Gastrocnemius medialis (tissue), 4 donors: ENCODE measurements at regions not wholly inside any gene's neighbourhood (a gene's known extent, or its start where the extent isn't known, plus 50 kb on each side); places are given as distances from the start of the nearest gene placed in this dataset.
"Not testable (repeated sequence)": the region's sequence is repeated elsewhere in the genome, so short reads cannot be mapped to it uniquely, and the experiment has no call there.

Experiments
- ATAC-seq, 2 donors: fragments of 150-250 bp; one replicate each; pipeline ENCODE4 v1.9.1; 2016
- DNase-seq, 2 donors: peaks; one replicate each; pipeline ENCODE4 v3.0.0-alpha.2; 2019
- H3K27ac ChIP-seq, 4 donors: fragments of 200-600 bp; sonication (generic); 1 replicate in 1 of 4; 2 replicates in 3 of 4; pipeline ENCODE4 v1.5.1; 2016 to 2018; ENCODE audit warnings: mild to moderate bottlenecking in 2 of 4, moderate library complexity in 1 of 4
- H3K27me3 ChIP-seq, 3 donors: fragments of 200-600 bp; sonication (generic) in 2 of 3; 1 replicate in 1 of 3; 2 replicates in 2 of 3; pipeline versions ENCODE4 v1.5.1 to v1.6.0; 2016 to 2019; ENCODE audit warnings: mild to moderate bottlenecking in 1 of 3, moderate library complexity in 1 of 3
- H3K36me3 ChIP-seq, 2 donors: fragments of 200-600 bp; sonication (generic) in 1 of 2; one replicate each; pipeline ENCODE4 v1.5.1; 2017 to 2018
- H3K4me1 ChIP-seq, 2 donors: fragments of 200-600 bp; sonication (generic) in 1 of 2; one replicate each; pipeline ENCODE4 v1.5.1; 2016 to 2017; ENCODE audit warnings: mild to moderate bottlenecking in 2 of 2
- H3K4me3 ChIP-seq, 4 donors: fragments of 200-600 bp; sonication (generic) in 3 of 4; 1 replicate in 1 of 4; 2 replicates in 3 of 4; pipeline ENCODE4 v1.5.1; 2016 to 2019; ENCODE audit warnings: mild to moderate bottlenecking in 2 of 4
- H3K9me3 ChIP-seq, 3 donors: fragments of 200-600 bp; sonication (generic) in 2 of 3; 1 replicate in 1 of 3; 2 replicates in 2 of 3; pipeline ENCODE4 v1.5.1; 2016 to 2019
- POLR2A ChIP-seq, 2 donors: fragments of 450-650 bp; IDR thresholded peaks; one replicate each; pipeline ENCODE4 v1.6.1; 2017; ENCODE audit warnings: antibody characterized with exemption in 2 of 2, mild to moderate bottlenecking in 2 of 2, moderate library complexity in 2 of 2
- in situ Hi-C, 4 donors: fragments of 200-750 bp; cut with MboI; loops; one replicate each; pipeline versions ENCODE4 v1.15.0 to v1.8.0; 2017; ENCODE audit warnings: low sequenced_read_pairs in 4 of 4
- intact Hi-C: fragments of 100-400 bp; cut with DNase I; formaldehyde crosslinking; loops from one replicate; pipeline ENCODE4 v1.15.1; 2023; ENCODE audit warnings: low total_unique reads
- TF ChIP-seq, protein P1 (sequence below), 5 experiments: fragments of 450-650 bp in 3 of 5; fragments of 200-600 bp in 2 of 5; sonication (generic) in 2 of 5; IDR thresholded peaks in 4 of 5; conservative IDR thresholded peaks in 1 of 5; 1 replicate in 4 of 5; 2 replicates in 1 of 5; pipeline ENCODE4 v1.5.1; 2016 to 2019; ENCODE audit warnings: antibody characterized with exemption in 5 of 5, mild to moderate bottlenecking in 3 of 5, moderate library complexity in 3 of 5

GRCh38 chr13:90483906-90484305, 863.6 kb upstream of the MIR17HG start:
- in situ Hi-C loops, result no loop called here
- no peak for ATAC-seq

DNA sequence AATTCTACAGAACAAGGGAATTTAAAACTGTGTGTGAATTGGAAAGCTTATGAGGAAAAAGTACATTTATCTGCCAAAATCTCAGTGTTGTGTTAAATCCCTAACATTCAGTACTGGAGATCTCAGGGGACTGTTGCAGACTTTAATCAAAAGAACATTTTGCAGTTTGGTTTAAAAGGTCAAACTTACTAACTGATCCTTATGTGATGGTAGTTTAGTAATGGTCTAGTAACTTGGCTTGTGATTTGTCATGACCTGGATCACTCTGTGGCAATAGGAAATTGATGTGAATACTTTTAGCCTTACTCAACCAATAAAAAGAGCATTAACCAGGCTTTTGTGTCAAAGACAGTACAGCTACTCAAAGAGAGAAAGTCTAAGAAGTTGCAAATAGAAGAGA, 862.1 kb upstream of the MIR17HG start:
- Histone ChIP-seq H3K4me1 (no peaks in the 10 kb centered on the region), H3K36me3 (no peaks in the 10 kb centered on the region), H3K4me3 (no peak overlapping the region), H3K9me3 (no peaks in the 10 kb centered on the region), H3K27me3 (no peaks in the 10 kb centered on the region), H3K27ac (no peak overlapping the region)
- in situ Hi-C loops (no loop called here), intact Hi-C loops (no loop called here)
- ATAC-seq, result peak; percentile 54 to 60
- TF ChIP-seq, protein P1, sequence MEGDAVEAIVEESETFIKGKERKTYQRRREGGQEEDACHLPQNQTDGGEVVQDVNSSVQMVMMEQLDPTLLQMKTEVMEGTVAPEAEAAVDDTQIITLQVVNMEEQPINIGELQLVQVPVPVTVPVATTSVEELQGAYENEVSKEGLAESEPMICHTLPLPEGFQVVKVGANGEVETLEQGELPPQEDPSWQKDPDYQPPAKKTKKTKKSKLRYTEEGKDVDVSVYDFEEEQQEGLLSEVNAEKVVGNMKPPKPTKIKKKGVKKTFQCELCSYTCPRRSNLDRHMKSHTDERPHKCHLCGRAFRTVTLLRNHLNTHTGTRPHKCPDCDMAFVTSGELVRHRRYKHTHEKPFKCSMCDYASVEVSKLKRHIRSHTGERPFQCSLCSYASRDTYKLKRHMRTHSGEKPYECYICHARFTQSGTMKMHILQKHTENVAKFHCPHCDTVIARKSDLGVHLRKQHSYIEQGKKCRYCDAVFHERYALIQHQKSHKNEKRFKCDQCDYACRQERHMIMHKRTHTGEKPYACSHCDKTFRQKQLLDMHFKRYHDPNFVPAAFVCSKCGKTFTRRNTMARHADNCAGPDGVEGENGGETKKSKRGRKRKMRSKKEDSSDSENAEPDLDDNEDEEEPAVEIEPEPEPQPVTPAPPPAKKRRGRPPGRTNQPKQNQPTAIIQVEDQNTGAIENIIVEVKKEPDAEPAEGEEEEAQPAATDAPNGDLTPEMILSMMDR (IDR thresholded peaks at IDR 0.05 in 4 of 5, conservative IDR thresholded peaks at IDR 0.05 in 1 of 5), result no peak
- TF ChIP-seq POLR2A (IDR thresholded peaks at IDR 0.05), result no peak
- no peak for DNase-seq

More at GRCh38 chr13:90483906-90484305, 863.6 kb upstream of the MIR17HG start:
- no peak overlapping the region for H3K4me3 ChIP-seq
- TF ChIP-seq, protein P1 (IDR thresholded peaks at IDR 0.05 in 4 of 5, conservative IDR thresholded peaks at IDR 0.05 in 1 of 5), result no peak
- TF ChIP-seq POLR2A (IDR thresholded peaks at IDR 0.05), result no peak
- H3K9me3 ChIP-seq, result no peaks in the 10 kb centered on the region
- no peaks in the 10 kb centered on the region for H3K4me1 ChIP-seq
- H3K36me3 ChIP-seq, result no peaks in the 10 kb centered on the region
- no peak for DNase-seq
- intact Hi-C loops, result no loop called here
- H3K27ac ChIP-seq, result no peak overlapping the region
- no peaks in the 10 kb centered on the region for H3K27me3 ChIP-seq

DNA sequence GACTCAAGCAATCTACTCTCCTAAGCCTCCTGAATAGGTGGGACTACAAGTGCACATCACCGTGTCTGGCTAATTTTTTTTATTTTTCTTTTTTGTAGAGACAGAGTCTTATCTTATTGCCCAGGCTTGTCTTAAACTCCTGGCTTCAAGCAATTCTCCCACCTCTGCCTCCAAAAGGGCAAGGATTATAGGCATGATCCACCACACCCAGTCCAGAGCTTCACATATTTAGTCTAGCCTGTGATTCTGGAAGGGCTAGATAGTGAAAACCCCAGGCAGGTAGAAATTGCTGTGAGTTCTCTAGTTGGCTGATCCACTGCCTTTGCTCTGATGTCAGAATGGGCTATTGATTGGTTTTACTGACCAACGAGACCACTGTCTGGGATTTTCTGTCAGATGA, 854.6 kb upstream of the MIR17HG start:
- Histone ChIP-seq H3K4me1 (no peaks in the 10 kb centered on the region), H3K4me3 (no peak overlapping the region), H3K36me3 (no peaks in the 10 kb centered on the region), H3K9me3 (no peaks in the 10 kb centered on the region), H3K27me3 (no peaks in the 10 kb centered on the region), H3K27ac (no peak overlapping the region)
- intact Hi-C loops, result no loop called here
- in situ Hi-C loops, result no loop called here
- no peak for TF ChIP-seq POLR2A (IDR thresholded peaks at IDR 0.05)
- TF ChIP-seq, protein P1 (IDR thresholded peaks at IDR 0.05 in 4 of 5, conservative IDR thresholded peaks at IDR 0.05 in 1 of 5), result no peak
- DNase-seq, result no peak
- ATAC-seq, result no peak

DNA sequence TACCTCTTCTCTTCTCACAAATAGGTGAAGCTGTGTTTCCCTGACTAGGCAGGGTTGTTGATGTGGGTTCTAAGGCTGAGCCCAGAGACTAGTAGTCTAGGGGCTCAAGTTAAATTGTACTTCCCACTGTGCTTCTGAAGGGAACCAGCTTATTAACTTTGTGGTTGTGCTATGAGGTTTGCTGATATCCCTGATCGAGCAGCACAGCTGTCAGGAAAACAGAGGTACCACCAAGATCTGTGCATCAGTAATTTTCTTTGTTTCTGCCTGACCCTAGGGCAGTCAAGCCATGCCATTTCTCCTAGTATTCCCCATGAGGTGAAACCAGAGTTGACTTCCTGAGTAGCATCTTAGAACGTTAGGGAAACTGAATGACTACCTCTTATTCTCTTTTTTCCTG, 853.8 kb upstream of the MIR17HG start:
- Histone ChIP-seq H3K4me1 (no peaks in the 10 kb centered on the region), H3K27ac (no peak overlapping the region), H3K4me3 (no peak overlapping the region), H3K36me3 (no peaks in the 10 kb centered on the region), H3K27me3 (no peaks in the 10 kb centered on the region), H3K9me3 (no peaks in the 10 kb centered on the region)
- TF ChIP-seq, protein P1 (IDR thresholded peaks at IDR 0.05 in 4 of 5, conservative IDR thresholded peaks at IDR 0.05 in 1 of 5), result no peak
- no peak for TF ChIP-seq POLR2A (IDR thresholded peaks at IDR 0.05)
- intact Hi-C loops, result no loop called here
- DNase-seq (no peak), ATAC-seq (no peak)
- in situ Hi-C loops, result no loop called here

DNA sequence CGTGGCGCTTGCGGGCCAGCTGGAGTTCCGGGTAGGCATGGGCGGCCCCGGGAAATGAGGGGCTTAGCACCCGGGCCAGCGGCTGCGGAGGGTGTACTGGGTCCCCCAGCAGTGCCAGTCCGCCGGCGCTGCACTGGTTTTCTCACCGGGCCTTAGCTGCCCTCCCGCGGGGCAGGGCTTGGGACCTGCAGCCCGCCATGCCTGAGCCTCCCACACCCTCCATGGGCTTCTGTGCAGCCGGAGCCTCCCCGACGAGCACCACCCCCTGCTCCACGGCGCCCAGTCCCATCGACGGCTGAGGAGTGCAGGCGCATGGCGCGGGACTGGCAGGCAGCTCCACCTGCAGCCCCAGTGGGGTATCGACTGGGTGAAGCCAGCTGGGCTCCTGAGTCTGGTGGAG, 852.6 kb upstream of the MIR17HG start:
- ATAC-seq, H3K36me3 ChIP-seq, intact Hi-C loops, H3K27me3 ChIP-seq, in situ Hi-C loops, DNase-seq, H3K4me3 ChIP-seq, H3K9me3 ChIP-seq, H3K4me1 ChIP-seq, H3K27ac ChIP-seq: not testable (repeated sequence)
